ENCODE measurements at regions not wholly inside any gene's neighbourhood (a gene's known extent, or its start where the extent isn't known, plus 50 kb on each side); places are given as distances from the start of the nearest gene placed in this dataset.

- TF ChIP-seq ZFP3 (CRISPR knock-in tag; IDR thresholded peaks at IDR 0.05) = no peak
- no peak for TF ChIP-seq PATZ1 (CRISPR knock-in tag; IDR thresholded peaks at IDR 0.05; ENCODE audit: borderline replicate concordance)
- TF ChIP-seq CREB5 (CRISPR knock-in tag; IDR thresholded peaks at IDR 0.05; ENCODE audit: low read depth) = no peak
- TF ChIP-seq POU6F1 (CRISPR knock-in tag; IDR thresholded peaks at IDR 0.05; ENCODE audit: borderline replicate concordance, low read depth) = no peak
- TF ChIP-seq GLIS3 (CRISPR knock-in tag; IDR thresholded peaks at IDR 0.05) = no peak
- TF ChIP-seq ZFP30 (CRISPR knock-in tag; IDR thresholded peaks at IDR 0.05) = no peak
- TF ChIP-seq OSR1 (CRISPR knock-in tag; IDR thresholded peaks at IDR 0.05) = no peak
- no peak for TF ChIP-seq TSHZ2 (CRISPR knock-in tag; IDR thresholded peaks at IDR 0.05)
- TF ChIP-seq TOX (CRISPR knock-in tag; IDR thresholded peaks at IDR 0.05; ENCODE audit: borderline replicate concordance) = no peak
- no peak for TF ChIP-seq ZC3H10 (CRISPR knock-in tag; IDR thresholded peaks at IDR 0.05)
These were observed 487.5 kb upstream of the SGCD start for GRCh38 chr5:155839251-155840037.

Data from SK-N-SH treated with all-trans-retinoic acid at 6 μM for 48 hours (cell line).